Kidney epithelial cell (primary cell): ENCODE measurements at regions not wholly inside any gene's neighbourhood (a gene's known extent, or its start where the extent isn't known, plus 50 kb on each side); places are given as distances from the start of the nearest gene placed in this dataset.

Source experiments
- DNase-seq: peaks from one replicate; pipeline ENCODE4 v3.0.0-alpha.2; 2010; ENCODE audit warnings: low read depth
- H3K27me3 ChIP-seq: 2 replicates; pipeline ENCODE4 v1.6.0; 2011; ENCODE audit warnings: low read length; ENCODE audit not compliant: control insufficient read depth, insufficient read depth
- H3K36me3 ChIP-seq: 2 replicates; pipeline ENCODE4 v1.5.1; 2011; ENCODE audit warnings: low read length; ENCODE audit not compliant: control insufficient read depth, insufficient read depth
- H3K4me3 ChIP-seq: 2 replicates; pipeline ENCODE4 v1.5.1; 2011; ENCODE audit warnings: low read depth, mild to moderate bottlenecking, control low read depth, low read length
- TF ChIP-seq, protein P1 (sequence below): IDR thresholded peaks from 2 replicates; pipeline ENCODE4 v1.5.1; 2011; ENCODE audit warnings: mild to moderate bottlenecking, moderate library complexity, low read length, control low read depth, inconsistent platforms; ENCODE audit not compliant: insufficient read depth, poor library complexity, severe bottlenecking

DNA sequence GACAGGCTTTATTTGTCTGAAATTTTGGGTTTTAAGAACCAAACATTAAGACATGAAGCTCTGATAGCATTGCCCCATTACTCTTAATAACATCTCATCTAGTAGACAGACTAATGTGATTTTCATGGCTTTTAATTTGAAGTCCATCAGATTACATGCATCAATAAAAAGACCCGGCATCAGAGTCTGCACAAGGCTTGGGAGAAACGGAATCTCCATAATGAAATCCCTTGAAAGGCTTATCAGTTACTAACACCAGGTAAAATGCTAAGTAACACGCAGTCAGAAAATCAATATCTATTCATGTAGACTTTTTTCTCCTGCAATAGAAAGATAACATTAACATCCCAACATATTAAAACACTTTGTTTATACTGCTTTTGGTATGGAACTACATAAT is 1485.2 kb upstream of the DDX18 start:
- no peak for DNase-seq
- H3K36me3 ChIP-seq = no peaks in the 10 kb centered on the region
- H3K4me3 ChIP-seq = no peak overlapping the region
- no peaks in the 10 kb centered on the region for H3K27me3 ChIP-seq
- TF ChIP-seq, protein P1, sequence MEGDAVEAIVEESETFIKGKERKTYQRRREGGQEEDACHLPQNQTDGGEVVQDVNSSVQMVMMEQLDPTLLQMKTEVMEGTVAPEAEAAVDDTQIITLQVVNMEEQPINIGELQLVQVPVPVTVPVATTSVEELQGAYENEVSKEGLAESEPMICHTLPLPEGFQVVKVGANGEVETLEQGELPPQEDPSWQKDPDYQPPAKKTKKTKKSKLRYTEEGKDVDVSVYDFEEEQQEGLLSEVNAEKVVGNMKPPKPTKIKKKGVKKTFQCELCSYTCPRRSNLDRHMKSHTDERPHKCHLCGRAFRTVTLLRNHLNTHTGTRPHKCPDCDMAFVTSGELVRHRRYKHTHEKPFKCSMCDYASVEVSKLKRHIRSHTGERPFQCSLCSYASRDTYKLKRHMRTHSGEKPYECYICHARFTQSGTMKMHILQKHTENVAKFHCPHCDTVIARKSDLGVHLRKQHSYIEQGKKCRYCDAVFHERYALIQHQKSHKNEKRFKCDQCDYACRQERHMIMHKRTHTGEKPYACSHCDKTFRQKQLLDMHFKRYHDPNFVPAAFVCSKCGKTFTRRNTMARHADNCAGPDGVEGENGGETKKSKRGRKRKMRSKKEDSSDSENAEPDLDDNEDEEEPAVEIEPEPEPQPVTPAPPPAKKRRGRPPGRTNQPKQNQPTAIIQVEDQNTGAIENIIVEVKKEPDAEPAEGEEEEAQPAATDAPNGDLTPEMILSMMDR = no peak

DNA sequence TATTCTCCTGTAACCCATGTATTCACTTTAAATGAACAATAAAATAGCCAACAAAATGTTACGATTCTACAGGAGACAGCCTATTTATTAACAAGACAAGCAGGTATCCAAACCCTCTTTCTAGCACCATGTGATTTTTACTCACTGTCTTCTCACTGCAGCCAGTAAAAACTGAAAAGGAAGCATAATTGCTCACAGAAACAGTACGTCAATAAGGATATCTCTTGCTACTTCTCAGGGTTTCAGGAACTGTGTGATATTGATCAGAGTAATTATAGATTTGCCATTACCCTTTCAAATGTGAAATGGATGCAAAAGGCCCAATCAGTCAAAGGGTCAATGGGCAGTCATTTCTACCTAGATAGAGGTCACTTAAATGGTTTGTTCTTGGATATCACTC is 1473.8 kb upstream of the DDX18 start:
- Histone ChIP-seq H3K4me3 (no peak overlapping the region), H3K27me3 (no peaks in the 10 kb centered on the region), H3K36me3 (no peaks in the 10 kb centered on the region)
- DNase-seq = no peak
- TF ChIP-seq, protein P1 = no peak

DNA sequence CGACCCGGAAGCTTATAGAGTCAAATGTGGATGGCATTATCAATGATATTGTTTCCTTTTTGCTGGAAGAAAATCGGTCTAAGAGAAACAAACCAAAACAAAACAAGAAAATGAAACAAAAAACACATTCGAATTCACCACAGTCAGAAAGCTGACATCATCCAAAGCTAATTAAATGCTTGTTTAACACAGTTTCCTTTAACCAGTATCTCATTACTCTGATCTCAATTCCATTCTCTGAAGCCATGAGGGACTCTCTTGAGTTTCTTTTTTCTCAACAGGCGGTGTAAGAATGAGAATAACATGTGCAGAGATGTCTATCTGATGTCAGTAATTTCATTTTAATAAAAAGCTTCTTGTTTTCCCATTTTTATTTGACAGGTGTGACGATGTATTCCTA is 1448.3 kb upstream of the DDX18 start:
- no peak for DNase-seq
- TF ChIP-seq, protein P1 = no peak
- no peaks in the 10 kb centered on the region for H3K27me3 ChIP-seq
- H3K36me3 ChIP-seq = no peaks in the 10 kb centered on the region
- no peak overlapping the region for H3K4me3 ChIP-seq

DNA sequence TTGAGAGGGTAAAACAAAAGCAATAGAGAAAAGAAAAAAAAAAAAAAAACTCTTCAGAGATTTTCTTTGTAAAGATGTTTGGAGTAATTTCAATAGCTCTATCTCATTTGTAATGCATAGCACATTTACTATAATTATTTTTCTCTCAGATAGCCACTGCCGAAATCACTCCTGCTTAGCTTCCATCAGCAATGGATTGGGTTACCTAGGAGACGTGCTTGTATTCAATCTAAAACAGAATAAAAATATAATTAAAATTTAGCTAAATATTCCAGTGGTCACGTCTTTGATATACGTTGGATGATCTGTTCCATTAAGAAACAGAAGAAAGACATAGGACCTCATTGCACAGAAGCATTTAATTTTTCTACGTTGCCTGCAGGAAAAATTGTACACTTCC is 1435.7 kb upstream of the DDX18 start:
- Histone ChIP-seq H3K36me3 (no peaks in the 10 kb centered on the region), H3K27me3 (no peaks in the 10 kb centered on the region), H3K4me3 (no peak overlapping the region)
- TF ChIP-seq, protein P1 = no peak
- DNase-seq = no peak

DNA sequence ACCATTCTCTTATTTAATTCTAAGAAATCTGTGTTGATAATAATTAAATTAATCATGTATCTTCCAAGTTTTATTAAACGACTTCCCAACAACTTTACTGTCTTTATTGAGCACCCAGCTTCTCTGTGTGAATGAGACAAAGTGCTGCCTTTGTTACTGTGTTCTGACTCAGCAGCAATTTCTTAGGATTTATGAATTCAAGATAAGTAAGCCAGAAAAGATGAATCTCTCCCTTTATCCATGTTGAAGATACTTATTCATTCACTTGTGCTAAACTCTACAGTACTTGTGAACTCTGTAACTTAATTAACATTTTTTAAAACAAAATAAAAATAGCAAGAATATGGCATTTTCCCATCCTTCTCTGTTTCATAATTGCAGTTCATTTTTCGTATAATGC is 1403.3 kb upstream of the DDX18 start:
- H3K27me3 ChIP-seq = no peaks in the 10 kb centered on the region
- no peaks in the 10 kb centered on the region for H3K36me3 ChIP-seq
- DNase-seq = no peak
- no peak overlapping the region for H3K4me3 ChIP-seq
- TF ChIP-seq, protein P1 = no peak

DNA sequence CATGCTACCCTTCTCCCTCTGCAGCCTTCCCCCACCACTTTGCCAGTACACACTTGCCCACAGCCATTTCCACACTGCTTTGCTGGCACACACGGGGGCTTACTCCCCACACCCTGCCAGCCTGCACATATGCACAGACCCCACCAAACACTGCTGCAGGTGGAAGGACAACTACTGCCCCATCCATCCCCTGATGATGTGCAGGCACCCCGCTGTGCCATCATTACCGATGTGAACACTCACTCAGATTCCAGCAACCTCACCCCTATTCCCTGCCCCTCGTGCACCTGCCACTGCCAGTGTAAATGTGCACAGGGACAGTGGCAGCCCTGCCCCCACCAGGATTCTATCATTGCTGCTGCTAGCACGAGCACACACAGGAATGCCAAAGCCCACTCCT is 1400.8 kb upstream of the DDX18 start:
- TF ChIP-seq, protein P1 = no peak
- no peak for DNase-seq
- H3K4me3 ChIP-seq = no peak overlapping the region
- no peaks in the 10 kb centered on the region for H3K27me3 ChIP-seq
- H3K36me3 ChIP-seq = no peaks in the 10 kb centered on the region
